ENCODE measurements at regions not wholly inside any gene's neighbourhood (a gene's known extent, or its start where the extent isn't known, plus 50 kb on each side); places are given as distances from the start of the nearest gene placed in this dataset.

DNA sequence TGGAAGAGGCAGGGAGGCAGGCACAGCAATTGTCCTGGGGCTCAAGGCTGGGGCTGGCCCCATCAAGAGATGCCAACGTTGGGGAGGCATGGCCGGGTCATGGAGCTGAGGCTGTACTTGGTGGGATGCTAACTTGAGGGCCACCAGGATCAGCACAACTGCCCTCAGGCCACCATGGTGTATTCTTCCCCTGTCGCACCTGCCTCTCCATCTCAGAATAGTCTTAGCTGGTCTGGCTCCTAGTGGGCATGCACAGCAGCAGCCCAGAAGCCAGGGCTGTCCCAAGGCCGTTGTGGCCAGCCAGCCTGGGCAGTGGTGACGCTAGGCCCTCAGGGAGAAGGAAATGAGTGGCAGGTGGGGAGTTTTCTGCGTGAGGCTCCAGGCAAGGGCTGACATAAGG is 91.3 kb downstream of the DHCR7 start:
- H3K9me3 ChIP-seq (ENCODE audit: control extremely low read depth in 1 of 5, control insufficient read depth in 4 of 5, insufficient read depth in 2 of 5, low read depth in 1 of 5, low read length in 4 of 5), result no peaks in the 10 kb centered on the region
- 67% methylated on average over 3 of the region's 6 CpGs for WGBS (ENCODE audit: insufficient coverage)
- H3K27me3 ChIP-seq (replicated peaks in 2 of 5; ENCODE audit: control insufficient read depth in 4 of 5, insufficient read depth in 5 of 5, low read length in 4 of 5), result peaks cover 0 to 11% (median 0%) of the 10 kb centered on the region in 5 experiments
- H3K36me3 ChIP-seq (ENCODE audit: control insufficient read depth in 4 of 4, insufficient read depth in 4 of 4, low read length in 3 of 4), result no peaks in the 10 kb centered on the region
- no peak for DNase-seq
- no peaks in the 10 kb centered on the region for H3K4me1 ChIP-seq (ENCODE audit: control extremely low read depth in 1 of 4, control insufficient read depth in 4 of 4, insufficient read depth in 4 of 4, low read length in 3 of 4)
- no peak overlapping the region for H3K4me3 ChIP-seq (ENCODE audit: control insufficient read depth in 1 of 7, extremely low read depth in 1 of 7, insufficient read depth in 4 of 7, low read depth in 2 of 7, low read length in 6 of 7)
- no peak overlapping the region for H3K27ac ChIP-seq (ENCODE audit: insufficient read depth in 1 of 2, low read depth in 1 of 2, low read length in 2 of 2, poor library complexity in 1 of 2, severe bottlenecking in 2 of 2)
- ChIA-PET POLR2A (no interaction called here), CTCF (no interaction called here)

DNA sequence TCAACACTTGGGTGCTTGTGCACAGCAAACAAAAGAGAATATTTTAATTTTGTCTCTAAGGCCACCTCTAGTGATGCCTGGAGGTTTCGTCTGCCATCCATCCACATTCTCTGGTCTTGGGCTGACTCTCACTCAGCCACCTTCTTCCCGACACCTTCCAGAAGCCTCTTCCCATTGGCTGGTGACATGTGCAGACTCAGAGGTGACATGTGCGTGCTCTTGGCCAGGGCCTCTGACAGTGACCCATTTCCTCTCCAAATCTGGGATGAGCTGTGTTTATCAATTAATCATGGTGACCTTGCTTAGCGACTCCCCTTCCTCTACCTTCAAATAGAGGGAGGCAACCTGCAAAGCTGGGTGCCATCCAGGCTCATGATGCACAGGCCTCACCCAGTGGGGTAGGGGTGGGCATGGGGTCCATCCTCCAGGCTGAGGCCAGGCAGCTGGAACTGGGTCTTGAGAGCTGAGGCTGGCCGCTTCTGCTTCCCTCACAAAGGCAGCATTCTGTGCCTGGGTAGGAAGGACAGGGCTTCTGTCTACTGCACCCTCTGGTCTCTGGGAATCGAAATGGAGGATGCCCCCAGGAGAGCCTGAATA is 91.8 kb downstream of the DHCR7 start:
- Histone ChIP-seq H3K4me1 (ENCODE audit: control extremely low read depth in 1 of 4, control insufficient read depth in 4 of 4, insufficient read depth in 4 of 4, low read length in 3 of 4) (no peaks in the 10 kb centered on the region), H3K27me3 (replicated peaks in 2 of 5; ENCODE audit: control insufficient read depth in 4 of 5, insufficient read depth in 5 of 5, low read length in 4 of 5) (peaks cover 0 to 11% (median 0%) of the 10 kb centered on the region in 5 experiments), H3K9me3 (ENCODE audit: control extremely low read depth in 1 of 5, control insufficient read depth in 4 of 5, insufficient read depth in 2 of 5, low read depth in 1 of 5, low read length in 4 of 5) (no peaks in the 10 kb centered on the region), H3K36me3 (ENCODE audit: control insufficient read depth in 4 of 4, insufficient read depth in 4 of 4, low read length in 3 of 4) (no peaks in the 10 kb centered on the region), H3K27ac (ENCODE audit: insufficient read depth in 1 of 2, low read depth in 1 of 2, low read length in 2 of 2, poor library complexity in 1 of 2, severe bottlenecking in 2 of 2) (no peak overlapping the region), H3K4me3 (ENCODE audit: control insufficient read depth in 1 of 7, extremely low read depth in 1 of 7, insufficient read depth in 4 of 7, low read depth in 2 of 7, low read length in 6 of 7) (no peak overlapping the region)
- ChIA-PET POLR2A (no interaction called here), CTCF (no interaction called here)
- DNase-seq, result no peak
- 92% methylated on average over 4 of the region's 6 CpGs for WGBS (ENCODE audit: insufficient coverage)

DNA sequence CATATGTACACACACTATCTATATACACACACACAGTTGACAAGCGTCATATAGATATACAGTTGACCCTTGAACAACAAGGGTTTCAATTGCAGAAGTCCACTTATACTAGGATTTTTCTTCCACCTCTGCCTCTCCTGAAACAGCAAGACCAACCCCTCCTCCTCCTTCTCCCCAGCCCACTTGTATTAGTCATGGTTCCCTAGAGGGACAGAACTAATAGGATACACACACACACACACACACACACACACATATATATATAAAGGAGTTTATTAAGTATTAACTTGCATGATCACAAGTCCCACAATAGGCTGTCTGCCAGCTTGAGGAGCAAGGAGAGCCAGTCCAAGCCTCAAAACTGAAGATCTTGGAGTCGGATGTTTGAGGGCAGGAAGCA is 92.9 kb downstream of the DHCR7 start:
- no peak for DNase-seq
- peaks cover 0 to 11% (median 2%) of the 10 kb centered on the region in 5 experiments for H3K27me3 ChIP-seq (replicated peaks in 2 of 5; ENCODE audit: control insufficient read depth in 4 of 5, insufficient read depth in 5 of 5, low read length in 4 of 5)
- CTCF ChIA-PET, result no interaction called here
- no peaks in the 10 kb centered on the region for H3K4me1 ChIP-seq (ENCODE audit: control extremely low read depth in 1 of 4, control insufficient read depth in 4 of 4, insufficient read depth in 4 of 4, low read length in 3 of 4)
- 100% methylated on average over 2 of the region's 2 CpGs for WGBS (ENCODE audit: insufficient coverage)
- no peaks in the 10 kb centered on the region for H3K36me3 ChIP-seq (ENCODE audit: control insufficient read depth in 4 of 4, insufficient read depth in 4 of 4, low read length in 3 of 4)
- no peak overlapping the region for H3K27ac ChIP-seq (ENCODE audit: insufficient read depth in 1 of 2, low read depth in 1 of 2, low read length in 2 of 2, poor library complexity in 1 of 2, severe bottlenecking in 2 of 2)
- no peak overlapping the region for H3K4me3 ChIP-seq (ENCODE audit: control insufficient read depth in 1 of 7, extremely low read depth in 1 of 7, insufficient read depth in 4 of 7, low read depth in 2 of 7, low read length in 6 of 7)
- H3K9me3 ChIP-seq (ENCODE audit: control extremely low read depth in 1 of 5, control insufficient read depth in 4 of 5, insufficient read depth in 2 of 5, low read depth in 1 of 5, low read length in 4 of 5), result no peaks in the 10 kb centered on the region
- POLR2A ChIA-PET, result no interaction called here

DNA sequence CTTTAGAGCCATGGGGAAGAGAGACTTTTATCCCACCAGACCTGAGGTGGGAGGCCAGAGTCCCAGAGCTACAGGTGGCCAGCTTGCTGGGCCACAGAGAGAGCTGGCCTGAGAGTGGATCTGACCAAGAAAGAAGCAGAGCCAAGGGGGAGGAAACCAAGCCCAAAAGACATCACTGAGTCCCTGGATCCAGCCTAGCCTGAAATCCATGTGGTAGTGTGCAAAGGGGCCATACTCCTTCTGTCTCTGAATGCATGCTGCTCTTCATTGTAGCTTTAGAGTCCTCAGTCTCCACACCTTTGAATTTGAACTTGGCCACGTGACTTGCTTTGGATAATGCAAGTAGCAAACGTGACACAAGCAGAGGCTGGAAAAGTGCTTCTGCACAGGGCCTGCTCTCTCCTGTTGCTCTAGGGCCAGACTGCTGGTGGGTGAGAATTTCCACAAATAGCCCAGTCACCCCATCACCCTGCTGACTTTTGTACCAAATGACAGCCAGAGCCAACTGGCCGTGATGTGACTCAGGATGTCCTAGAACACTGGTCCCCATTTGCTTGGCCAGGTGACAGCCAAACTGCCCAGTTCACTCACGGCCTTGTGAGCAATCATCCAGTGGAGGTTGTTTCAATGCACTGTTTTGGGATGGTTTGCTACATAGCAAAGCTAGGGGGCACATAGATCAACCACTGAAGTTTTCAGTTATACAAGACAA is 93.6 kb downstream of the DHCR7 start:
- H3K36me3 ChIP-seq (ENCODE audit: control insufficient read depth in 4 of 4, insufficient read depth in 4 of 4, low read length in 3 of 4), result no peaks in the 10 kb centered on the region
- ChIA-PET CTCF (no interaction called here), POLR2A (no interaction called here)
- no peak overlapping the region for H3K4me3 ChIP-seq (ENCODE audit: control insufficient read depth in 1 of 7, extremely low read depth in 1 of 7, insufficient read depth in 4 of 7, low read depth in 2 of 7, low read length in 6 of 7)
- no peak for DNase-seq
- no peaks in the 10 kb centered on the region for H3K4me1 ChIP-seq (ENCODE audit: control extremely low read depth in 1 of 4, control insufficient read depth in 4 of 4, insufficient read depth in 4 of 4, low read length in 3 of 4)
- H3K27me3 ChIP-seq (replicated peaks in 2 of 5; ENCODE audit: control insufficient read depth in 4 of 5, insufficient read depth in 5 of 5, low read length in 4 of 5), result peaks cover 0 to 11% (median 2%) of the 10 kb centered on the region in 5 experiments
- 80% methylated on average over 4 of the region's 4 CpGs for WGBS (ENCODE audit: insufficient coverage)
- H3K27ac ChIP-seq (ENCODE audit: insufficient read depth in 1 of 2, low read depth in 1 of 2, low read length in 2 of 2, poor library complexity in 1 of 2, severe bottlenecking in 2 of 2), result no peak overlapping the region
- H3K9me3 ChIP-seq (ENCODE audit: control extremely low read depth in 1 of 5, control insufficient read depth in 4 of 5, insufficient read depth in 2 of 5, low read depth in 1 of 5, low read length in 4 of 5), result no peaks in the 10 kb centered on the region

DNA sequence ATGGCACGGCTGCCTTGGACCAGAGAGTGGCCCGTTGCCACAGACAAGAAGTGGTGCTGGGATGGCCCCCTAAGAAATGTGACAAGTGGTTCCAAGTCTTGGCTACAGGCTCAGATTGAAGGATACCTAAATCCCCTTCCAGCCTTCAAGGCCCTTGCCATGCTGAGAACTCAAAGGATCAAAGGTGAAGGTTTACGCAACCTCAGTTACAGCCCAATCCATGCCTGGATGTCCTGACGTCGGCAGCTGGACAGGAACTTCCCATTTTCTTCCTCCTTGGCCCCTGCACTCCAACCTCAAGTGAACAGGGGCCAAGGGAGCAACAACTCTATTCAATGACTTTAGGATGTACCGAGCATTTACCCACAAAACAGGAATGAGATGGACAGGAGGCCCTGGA is 95.4 kb downstream of the DHCR7 start:
- no peak overlapping the region for H3K4me3 ChIP-seq (ENCODE audit: control insufficient read depth in 1 of 7, extremely low read depth in 1 of 7, insufficient read depth in 4 of 7, low read depth in 2 of 7, low read length in 6 of 7)
- no peak for DNase-seq
- no peaks in the 10 kb centered on the region for H3K36me3 ChIP-seq (ENCODE audit: control insufficient read depth in 4 of 4, insufficient read depth in 4 of 4, low read length in 3 of 4)
- peaks cover 2 to 19% (median 3%) of the 10 kb centered on the region in 5 experiments for H3K27me3 ChIP-seq (replicated peaks in 2 of 5; ENCODE audit: control insufficient read depth in 4 of 5, insufficient read depth in 5 of 5, low read length in 4 of 5)
- no peaks in the 10 kb centered on the region for H3K4me1 ChIP-seq (ENCODE audit: control extremely low read depth in 1 of 4, control insufficient read depth in 4 of 4, insufficient read depth in 4 of 4, low read length in 3 of 4)
- POLR2A ChIA-PET, result no interaction called here
- H3K27ac ChIP-seq (ENCODE audit: insufficient read depth in 1 of 2, low read depth in 1 of 2, low read length in 2 of 2, poor library complexity in 1 of 2, severe bottlenecking in 2 of 2), result no peak overlapping the region
- no peaks in the 10 kb centered on the region for H3K9me3 ChIP-seq (ENCODE audit: control extremely low read depth in 1 of 5, control insufficient read depth in 4 of 5, insufficient read depth in 2 of 5, low read depth in 1 of 5, low read length in 4 of 5)
- no CpG with 5 or more reads among the region's 6 CpGs for WGBS (ENCODE audit: insufficient coverage)
- CTCF ChIA-PET, result no interaction called here

DNA sequence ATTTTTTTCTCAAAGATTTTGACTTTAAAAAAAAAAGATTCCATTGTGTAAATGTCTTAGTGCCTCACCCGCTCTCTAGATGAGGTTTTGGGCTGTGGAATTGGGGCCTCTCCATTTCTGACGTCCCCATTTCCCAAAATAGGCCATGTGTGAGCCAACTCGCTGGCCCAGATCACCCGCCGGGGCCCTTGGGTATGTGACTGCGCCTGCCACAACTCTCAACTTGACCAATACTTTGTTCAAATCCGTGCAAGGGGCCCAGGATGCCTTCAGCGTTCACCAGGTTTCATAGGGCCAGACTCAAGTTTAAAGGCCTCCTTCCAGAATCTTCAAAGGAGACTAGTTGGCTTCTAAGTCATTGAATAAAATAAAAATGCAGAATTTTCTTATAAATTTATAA is 96.0 kb downstream of the DHCR7 start:
- ChIA-PET POLR2A (no interaction called here), CTCF (no interaction called here)
- H3K27ac ChIP-seq (ENCODE audit: insufficient read depth in 1 of 2, low read depth in 1 of 2, low read length in 2 of 2, poor library complexity in 1 of 2, severe bottlenecking in 2 of 2), result no peak overlapping the region
- H3K36me3 ChIP-seq (ENCODE audit: control insufficient read depth in 4 of 4, insufficient read depth in 4 of 4, low read length in 3 of 4), result no peaks in the 10 kb centered on the region
- 83% methylated on average over 8 of the region's 8 CpGs for WGBS (ENCODE audit: insufficient coverage)
- no peaks in the 10 kb centered on the region for H3K4me1 ChIP-seq (ENCODE audit: control extremely low read depth in 1 of 4, control insufficient read depth in 4 of 4, insufficient read depth in 4 of 4, low read length in 3 of 4)
- no peaks in the 10 kb centered on the region for H3K9me3 ChIP-seq (ENCODE audit: control extremely low read depth in 1 of 5, control insufficient read depth in 4 of 5, insufficient read depth in 2 of 5, low read depth in 1 of 5, low read length in 4 of 5)
- no peak for DNase-seq
- H3K27me3 ChIP-seq (replicated peaks in 2 of 5; ENCODE audit: control insufficient read depth in 4 of 5, insufficient read depth in 5 of 5, low read length in 4 of 5), result peaks cover 2 to 21% (median 3%) of the 10 kb centered on the region in 5 experiments
- no peak overlapping the region for H3K4me3 ChIP-seq (ENCODE audit: control insufficient read depth in 1 of 7, extremely low read depth in 1 of 7, insufficient read depth in 4 of 7, low read depth in 2 of 7, low read length in 6 of 7)

DNA sequence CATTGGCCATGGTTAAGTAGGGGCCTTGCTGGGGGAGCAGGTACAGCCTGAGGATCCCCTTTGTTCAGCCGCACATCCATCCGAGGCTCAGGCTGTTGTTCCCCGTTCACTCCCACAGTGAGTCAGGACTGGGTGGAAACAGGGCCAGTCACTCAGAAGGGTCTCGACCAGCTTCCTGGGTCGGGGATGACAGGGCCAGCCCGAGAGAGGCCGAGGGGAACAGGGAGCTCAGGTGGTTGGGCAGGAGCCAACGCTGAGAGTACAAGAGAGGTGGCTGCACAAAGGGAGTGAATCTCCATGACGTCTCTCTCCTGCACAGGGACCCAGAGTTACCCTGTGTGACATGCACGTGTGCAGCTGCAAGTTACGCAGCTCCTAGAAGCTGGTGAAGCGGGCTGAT is 97.2 kb upstream of the SHANK2 start:
- no peak for DNase-seq
- Histone ChIP-seq H3K36me3 (ENCODE audit: control insufficient read depth in 4 of 4, insufficient read depth in 4 of 4, low read length in 3 of 4) (no peaks in the 10 kb centered on the region), H3K27ac (ENCODE audit: insufficient read depth in 1 of 2, low read depth in 1 of 2, low read length in 2 of 2, poor library complexity in 1 of 2, severe bottlenecking in 2 of 2) (no peak overlapping the region), H3K9me3 (ENCODE audit: control extremely low read depth in 1 of 5, control insufficient read depth in 4 of 5, insufficient read depth in 2 of 5, low read depth in 1 of 5, low read length in 4 of 5) (no peaks in the 10 kb centered on the region), H3K4me1 (ENCODE audit: control extremely low read depth in 1 of 4, control insufficient read depth in 4 of 4, insufficient read depth in 4 of 4, low read length in 3 of 4) (no peaks in the 10 kb centered on the region), H3K27me3 (replicated peaks in 2 of 5; ENCODE audit: control insufficient read depth in 4 of 5, insufficient read depth in 5 of 5, low read length in 4 of 5) (peaks cover 2 to 22% (median 3%) of the 10 kb centered on the region in 5 experiments), H3K4me3 (ENCODE audit: control insufficient read depth in 1 of 7, extremely low read depth in 1 of 7, insufficient read depth in 4 of 7, low read depth in 2 of 7, low read length in 6 of 7) (no peak overlapping the region)
- POLR2A ChIA-PET, result no interaction called here
- CTCF ChIA-PET, result no interaction called here
- 82% methylated on average over 12 of the region's 12 CpGs for WGBS (ENCODE audit: insufficient coverage)

Measured in common myeloid progenitor, CD34-positive (primary cell).